H1 (cell line): ENCODE measurements at regions not wholly inside any gene's neighbourhood (a gene's known extent, or its start where the extent isn't known, plus 50 kb on each side); places are given as distances from the start of the nearest gene placed in this dataset.

Experiments used
- CTCF ChIA-PET: fragments of 300-600 bp; sonication (Branson Sonifier 250); formaldehyde crosslinking; loops from one replicate; lab custom pipeline; 2021; ENCODE audit not compliant: partially characterized antibody; lab: Charles Lee
- POLR2A ChIA-PET: fragments of 300-600 bp; sonication (Branson Sonifier 250); formaldehyde crosslinking; loops from one replicate; lab custom pipeline; 2021; ENCODE audit warnings: inconsistent platforms; ENCODE audit not compliant: partially characterized antibody; lab: Charles Lee
- DNase-seq, 2 experiments: peaks; one replicate each; pipeline versions ENCODE4 v3.0.0 to v3.0.0-alpha.2; 2010 to 2022; ENCODE audit warnings: low spot score in 2 of 2, low read depth in 1 of 2, mixed read lengths in 1 of 2
- FAIRE-seq: peaks from 2 replicates; lab custom pipeline; 2011; peaks lifted over from hg19 to GRCh38; lab: Jason Lieb, UNC
- H2AFZ ChIP-seq: 2 replicates; pipeline ENCODE4 v1.8.1; 2012; ENCODE audit warnings: low read length, inconsistent platforms
- H2AK5ac ChIP-seq: 2 replicates; pipeline ENCODE4 v1.6.1; 2013; ENCODE audit warnings: low read depth, low read length
- H2BK120ac ChIP-seq: replicated peaks from 2 replicates; pipeline ENCODE3; 2013; ENCODE audit warnings: low read depth, low read length, inconsistent platforms
- H2BK12ac ChIP-seq: 2 replicates; pipeline ENCODE4 v1.6.1; 2013; ENCODE audit warnings: low read depth, low read length
- H2BK15ac ChIP-seq: 2 replicates; pipeline ENCODE4 v1.6.1; 2013; ENCODE audit warnings: low read length
- H2BK20ac ChIP-seq: 2 replicates; pipeline ENCODE4 v1.6.1; 2013; ENCODE audit warnings: low read length
- H2BK5ac ChIP-seq: 2 replicates; pipeline ENCODE4 v1.6.1; 2013; ENCODE audit warnings: low read depth, low read length
- H3K14ac ChIP-seq: 2 replicates; pipeline ENCODE4 v1.6.1; 2013; ENCODE audit warnings: inconsistent platforms; ENCODE audit not compliant: insufficient read length
- H3K18ac ChIP-seq: 2 replicates; pipeline ENCODE4 v1.6.1; 2013; ENCODE audit warnings: low read length; ENCODE audit errors: extremely low read depth
- H3K23ac ChIP-seq: 2 replicates; pipeline ENCODE4 v1.6.1; 2013; ENCODE audit warnings: inconsistent platforms; ENCODE audit not compliant: insufficient read length
- H3K23me2 ChIP-seq: 2 replicates; pipeline ENCODE4 v1.6.1; 2013; ENCODE audit warnings: low read depth, low read length
- H3K27ac ChIP-seq: 2 replicates; pipeline ENCODE4 v1.6.1; 2011; ENCODE audit warnings: low read depth, low read length, inconsistent platforms
- H3K27me3 ChIP-seq, 4 experiments: replicated peaks in 1 of 4; 1 replicate in 1 of 4; 2 replicates in 3 of 4; pipeline versions ENCODE4 v1.6.1 to v1.8.1; 2011 to 2013; ENCODE audit warnings: low read length in 3 of 4, mild to moderate bottlenecking in 3 of 4, inconsistent platforms in 2 of 4, mixed read lengths in 2 of 4, moderate library complexity in 1 of 4; ENCODE audit not compliant: control insufficient read depth in 3 of 4, insufficient read depth in 3 of 4; ENCODE audit errors: extremely low read depth in 1 of 4
- H3K36me3 ChIP-seq, 4 experiments: 2 replicates each; pipeline versions ENCODE4 v1.6.1 to v1.8.1; 2011 to 2013; ENCODE audit warnings: mild to moderate bottlenecking in 4 of 4, low read length in 3 of 4, moderate library complexity in 2 of 4, control low read depth in 1 of 4, inconsistent platforms in 1 of 4; ENCODE audit not compliant: insufficient read depth in 4 of 4, control insufficient read depth in 2 of 4
- H3K4ac ChIP-seq: replicated peaks from 2 replicates; pipeline ENCODE3; 2013; ENCODE audit warnings: low read length, low read depth, mixed read lengths, inconsistent platforms; ENCODE audit not compliant: insufficient read length
- H3K4me1 ChIP-seq, 4 experiments: replicated peaks in 1 of 4; 1 replicate in 1 of 4; 2 replicates in 3 of 4; pipeline versions ENCODE4 v1.6.1 to v1.8.1; 2011 to 2013; ENCODE audit warnings: low read length in 3 of 4, inconsistent platforms in 2 of 4, mixed read lengths in 1 of 4; ENCODE audit not compliant: insufficient read depth in 4 of 4, control insufficient read depth in 3 of 4
- H3K4me2 ChIP-seq, 2 experiments: 2 replicates each; pipeline versions ENCODE4 v1.6.1 to v1.8.1; 2011 to 2013; ENCODE audit warnings: low read depth in 2 of 2, low read length in 2 of 2, control low read depth in 1 of 2, inconsistent platforms in 1 of 2, mild to moderate bottlenecking in 1 of 2; ENCODE audit not compliant: insufficient read depth in 1 of 2
- H3K4me3 ChIP-seq, 4 experiments: fragments of 200-600, 300-600 bp in 1 of 4; sonication (generic), shearing (Covaris generic), sonication (Bioruptor Twin) in 1 of 4; 2 replicates each; pipeline versions ENCODE4 v1.5.1 to v1.8.1; 2011 to 2016; ENCODE audit warnings: low read length in 4 of 4, low read depth in 3 of 4, control low read depth in 2 of 4, inconsistent platforms in 2 of 4, mild to moderate bottlenecking in 2 of 4, mixed read lengths in 1 of 4, moderate library complexity in 1 of 4; ENCODE audit not compliant: insufficient read depth in 2 of 4; ENCODE audit errors: extremely low read depth in 1 of 4
- H3K56ac ChIP-seq: replicated peaks from 2 replicates; pipeline ENCODE3; 2013; ENCODE audit warnings: low read depth, mild to moderate bottlenecking, mixed read lengths, low read length, inconsistent platforms; ENCODE audit not compliant: insufficient read length
- H3K79me1 ChIP-seq: 2 replicates; pipeline ENCODE4 v1.6.1; 2013; ENCODE audit warnings: low read depth, low read length, control low read depth
- H3K79me2 ChIP-seq, 2 experiments: 2 replicates each; pipeline versions ENCODE4 v1.6.1 to v1.8.1; 2012 to 2013; ENCODE audit warnings: low read length in 2 of 2, mild to moderate bottlenecking in 2 of 2, inconsistent platforms in 1 of 2; ENCODE audit not compliant: insufficient read depth in 2 of 2, control insufficient read depth in 1 of 2
- H3K9ac ChIP-seq, 4 experiments: replicated peaks in 1 of 4; 1 replicate in 1 of 4; 2 replicates in 3 of 4; pipeline versions ENCODE4 v1.6.1 to v1.8.1; 2011 to 2013; ENCODE audit warnings: low read depth in 3 of 4, low read length in 3 of 4, control low read depth in 2 of 4, mild to moderate bottlenecking in 2 of 4, moderate library complexity in 2 of 4, inconsistent platforms in 1 of 4; ENCODE audit errors: extremely low read depth in 1 of 4
- H3K9me3 ChIP-seq, 2 experiments: 2 replicates each; pipeline versions ENCODE4 v1.6.1 to v1.8.1; 2012 to 2013; ENCODE audit warnings: mild to moderate bottlenecking in 2 of 2, moderate library complexity in 2 of 2, control low read depth in 1 of 2, inconsistent platforms in 1 of 2, low read depth in 1 of 2, low read length in 1 of 2, mixed read lengths in 1 of 2; ENCODE audit not compliant: insufficient read depth in 2 of 2
- H4K20me1 ChIP-seq, 2 experiments: replicated peaks in 1 of 2; 2 replicates each; pipeline versions ENCODE3 to v1.8.1; 2011 to 2013; ENCODE audit warnings: inconsistent platforms in 2 of 2, low read length in 2 of 2, mild to moderate bottlenecking in 1 of 2; ENCODE audit not compliant: insufficient read depth in 2 of 2, control insufficient read depth in 1 of 2
- H4K5ac ChIP-seq: 2 replicates; pipeline ENCODE4 v1.6.1; 2013; ENCODE audit warnings: low read length, low read depth, mixed read lengths, inconsistent platforms; ENCODE audit not compliant: insufficient read length
- H4K8ac ChIP-seq: 2 replicates; pipeline ENCODE4 v1.8.0; 2013; ENCODE audit warnings: mild to moderate bottlenecking, moderate library complexity, low read length, inconsistent platforms; ENCODE audit not compliant: insufficient read depth; ENCODE audit errors: extremely low read depth
- H4K91ac ChIP-seq: replicated peaks from 2 replicates; pipeline ENCODE3; 2013; ENCODE audit warnings: low read length, mixed read lengths, inconsistent platforms; ENCODE audit not compliant: insufficient read length
- JUND ChIP-seq: IDR thresholded peaks from 2 replicates; pipeline ENCODE4 v1.6.1; 2011; ENCODE audit warnings: mild to moderate bottlenecking, improper control_type of control experiment, low read length
- NANOG ChIP-seq: IDR thresholded peaks from 2 replicates; pipeline ENCODE4 v1.6.1; 2011; ENCODE audit warnings: low read length, low read depth, mild to moderate bottlenecking, inconsistent platforms; ENCODE audit not compliant: insufficient read depth, poor library complexity, severe bottlenecking
- POU5F1 ChIP-seq: IDR thresholded peaks from 2 replicates; pipeline ENCODE4 v1.6.1; 2011; ENCODE audit warnings: low read depth, mild to moderate bottlenecking, low read length, moderate library complexity
- RBBP5 ChIP-seq: IDR thresholded peaks from 2 replicates; pipeline ENCODE4 v1.7.1; 2012; ENCODE audit warnings: low read depth, mild to moderate bottlenecking, inconsistent platforms, low read length, moderate library complexity, borderline replicate concordance
- SIX5 ChIP-seq: IDR thresholded peaks from 2 replicates; pipeline ENCODE4 v1.6.1; 2011; ENCODE audit warnings: mild to moderate bottlenecking, low read depth, low read length
- SP4 ChIP-seq: IDR thresholded peaks from 2 replicates; pipeline ENCODE4 v1.6.1; 2012; ENCODE audit warnings: low read length, inconsistent platforms
- YY1 ChIP-seq: IDR thresholded peaks from 2 replicates; pipeline ENCODE4 v1.6.1; 2011; ENCODE audit warnings: low read depth, mild to moderate bottlenecking, low read length
- WGBS, 2 experiments: shearing (Covaris generic) in 1 of 2; methylation state at CpG; one replicate each; pipeline versions ENCODE4 v1.1.6 to v1.1.7; 2013 to 2015; ENCODE audit warnings: low lambda C conversion rate in 2 of 2, mixed read lengths in 2 of 2, inconsistent platforms in 1 of 2, low coverage in 1 of 2, missing lambda C conversion rate in 1 of 2; ENCODE audit not compliant: insufficient replicate concordance in 2 of 2, insufficient coverage in 1 of 2, insufficient read length in 1 of 2; ENCODE audit errors: extremely low coverage in 1 of 2, missing lambda C conversion rate in 1 of 2; 5-methylcytosine and 5-hydroxymethylcytosine counted together
- TF ChIP-seq, protein P1 (sequence below): IDR thresholded peaks from 2 replicates; pipeline ENCODE4 v1.6.1; 2012; ENCODE audit warnings: inconsistent platforms

DNA sequence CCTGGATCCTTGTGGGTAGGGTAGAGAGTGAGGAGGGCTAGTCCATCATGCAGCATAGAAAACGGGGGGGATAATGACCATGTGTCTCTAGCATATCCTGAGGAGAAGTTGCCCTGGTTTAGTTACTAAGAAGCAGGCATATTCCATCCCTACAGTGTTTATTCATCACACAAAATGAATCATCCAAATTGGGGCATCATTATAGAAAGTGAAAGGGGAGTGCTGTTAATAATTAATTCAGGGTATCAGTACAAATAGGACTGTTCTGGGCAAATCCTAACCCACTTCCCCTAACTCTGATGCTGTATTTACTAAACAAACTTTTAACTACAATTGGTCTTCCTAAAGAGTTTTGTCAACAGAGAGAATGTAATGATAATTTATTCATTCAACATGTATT is 281.1 kb upstream of the ARX start:
- Histone ChIP-seq H2AFZ (no peak overlapping the region), H3K79me2 (no peaks in the 10 kb centered on the region), H2BK20ac (no peak overlapping the region), H3K56ac (no peak overlapping the region), H3K27me3 (no peaks in the 10 kb centered on the region), H3K36me3 (no peaks in the 10 kb centered on the region), H3K14ac (no peak overlapping the region), H2BK5ac (no peak overlapping the region), H4K8ac (no peak overlapping the region), H3K79me1 (no peaks in the 10 kb centered on the region), H3K23ac (no peak overlapping the region), H3K4me2 (no peak overlapping the region), H4K5ac (no peak overlapping the region), H2BK12ac (no peak overlapping the region), H2BK120ac (no peak overlapping the region), H3K4me3 (no peak overlapping the region), H3K9me3 (no peaks in the 10 kb centered on the region), H2BK15ac (no peak overlapping the region), H3K18ac (no peak overlapping the region), H3K27ac (no peak overlapping the region), H4K20me1 (no peaks in the 10 kb centered on the region), H3K9ac (no peak overlapping the region), H2AK5ac (no peak overlapping the region), H4K91ac (no peak overlapping the region), H3K4ac (no peak overlapping the region), H3K23me2 (no peaks in the 10 kb centered on the region), H3K4me1 (no peaks in the 10 kb centered on the region)
- no peak for TF ChIP-seq SP4
- TF ChIP-seq RBBP5, result no peak
- TF ChIP-seq NANOG, result no peak
- no peak for TF ChIP-seq POU5F1
- TF ChIP-seq, protein P1, sequence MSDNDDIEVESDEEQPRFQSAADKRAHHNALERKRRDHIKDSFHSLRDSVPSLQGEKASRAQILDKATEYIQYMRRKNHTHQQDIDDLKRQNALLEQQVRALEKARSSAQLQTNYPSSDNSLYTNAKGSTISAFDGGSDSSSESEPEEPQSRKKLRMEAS, result no peak
- no peak for TF ChIP-seq YY1
- no peak for TF ChIP-seq SIX5
- TF ChIP-seq JUND, result no peak
- POLR2A ChIA-PET, result no interaction called here
- CTCF ChIA-PET, result interaction anchor here (0.9 kb wide), 1 partner anchor 11 kb away, joined by 3 read pairs; no protein-coding TSS in a partner anchor
- DNase-seq, result no peak
- 80% methylated on average over 1 of the region's 1 CpG; no CpG with 5 or more reads in 1 of the 2 experiments for WGBS, 2 experiments
- FAIRE-seq, result no peak
